Effector CD8-positive, alpha-beta T cell (primary cell): ENCODE measurements at regions not wholly inside any gene's neighbourhood (a gene's known extent, or its start where the extent isn't known, plus 50 kb on each side); places are given as distances from the start of the nearest gene placed in this dataset.

Experiments
- DNase-seq: peaks from one replicate; lab custom pipeline; 2025; lab: John Stamatoyannopoulos, UW

- DNase-seq = no peak
Observed at GRCh38 chr5:175107865-175108264, 336.1 kb downstream of the DRD1 start.

DNA sequence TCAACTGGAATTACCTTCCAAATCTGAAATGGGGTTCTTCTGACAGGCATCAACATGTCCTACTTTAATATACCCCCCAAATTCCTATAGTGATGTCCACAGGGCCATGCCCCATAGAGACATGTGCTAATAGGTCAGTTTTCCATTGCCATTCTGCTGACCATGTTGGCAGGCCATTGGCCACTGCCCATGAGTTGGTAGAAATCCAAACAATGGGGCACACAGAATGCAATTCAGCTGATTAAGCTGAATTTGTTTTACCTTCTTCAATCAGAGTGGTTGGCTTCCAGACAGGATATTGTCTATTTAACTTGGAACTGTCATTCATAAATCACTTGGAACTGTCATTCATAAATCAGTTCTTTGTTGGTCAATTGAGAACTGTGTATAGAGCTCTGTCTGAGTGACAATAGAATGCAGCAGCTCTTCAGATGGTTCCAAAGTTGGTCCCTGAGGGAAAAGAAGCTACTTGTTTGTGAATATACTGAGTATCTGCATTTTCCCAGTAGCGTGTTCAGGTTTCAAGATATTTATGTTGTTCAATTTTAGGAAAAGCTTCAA lies 336.9 kb downstream of the DRD1 start:
- DNase-seq = no peak

DNA sequence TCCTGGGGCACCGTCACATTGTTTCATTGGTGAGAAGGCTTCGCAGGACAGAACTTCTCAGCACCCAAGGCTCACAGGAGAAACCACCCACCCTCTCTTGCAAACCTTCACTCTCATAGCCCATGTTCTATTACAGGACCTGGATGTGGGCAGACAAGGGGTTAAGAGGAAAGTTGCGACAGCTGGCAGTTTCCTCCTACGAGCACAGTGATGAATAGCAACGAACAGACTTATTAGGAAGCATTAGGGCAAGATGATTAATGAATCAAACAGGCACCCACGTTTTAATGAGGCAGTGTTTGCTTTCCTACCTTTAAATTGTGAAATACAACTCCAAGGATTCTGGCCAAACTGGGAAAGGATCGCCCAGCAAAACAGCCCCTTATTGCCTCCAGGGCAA lies 339.3 kb downstream of the DRD1 start:
- no peak for DNase-seq

DNA sequence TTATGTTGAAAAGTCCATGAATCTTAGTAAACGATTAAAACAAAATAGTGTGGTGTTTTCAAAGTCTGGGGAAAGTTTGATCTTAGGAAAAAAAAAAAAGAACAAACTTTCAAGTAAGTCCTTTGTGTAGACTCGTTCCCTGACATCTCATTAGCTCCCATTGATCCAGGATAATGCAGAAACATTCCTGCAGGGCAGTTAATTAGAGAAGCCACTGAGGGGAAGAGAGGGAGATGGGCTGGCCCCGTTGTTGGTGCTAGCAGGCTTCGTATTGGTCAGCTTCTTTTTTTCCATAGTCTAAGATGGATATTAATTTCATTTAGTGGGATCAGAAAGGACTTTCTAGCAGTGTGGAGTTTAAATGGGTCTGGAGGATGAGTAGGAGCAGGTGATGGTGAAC lies 340.2 kb downstream of the DRD1 start:
- no peak for DNase-seq

- no peak for DNase-seq
Observed at GRCh38 chr5:175102717-175103116, 341.3 kb downstream of the DRD1 start.

- no peak for DNase-seq
Observed at GRCh38 chr5:175098301-175098700, 345.7 kb downstream of the DRD1 start.

GRCh38 chr5:175096469-175097165 lies 347.4 kb downstream of the DRD1 start:
- no peak for DNase-seq

DNA sequence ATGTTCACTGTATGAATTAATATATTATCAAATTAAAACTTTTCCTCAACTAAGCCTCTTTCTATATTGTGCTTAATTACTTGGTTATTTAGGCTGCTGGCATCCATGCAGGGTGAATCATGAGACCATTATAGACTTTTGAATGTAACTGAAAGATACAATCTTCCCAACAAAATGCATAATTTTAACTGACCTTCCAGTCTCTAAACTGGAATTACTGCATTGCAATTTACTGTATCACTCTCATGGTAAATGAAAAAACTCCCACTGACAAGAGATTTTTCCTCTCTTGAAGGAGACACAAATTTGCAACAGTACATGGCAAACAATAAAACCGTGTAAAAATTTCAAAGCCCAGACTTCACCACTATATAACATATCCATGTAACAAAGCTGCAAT lies 349.5 kb downstream of the DRD1 start:
- no peak for DNase-seq

GRCh38 chr5:175092691-175093090 lies 351.3 kb downstream of the DRD1 start:
- DNase-seq = no peak

DNA sequence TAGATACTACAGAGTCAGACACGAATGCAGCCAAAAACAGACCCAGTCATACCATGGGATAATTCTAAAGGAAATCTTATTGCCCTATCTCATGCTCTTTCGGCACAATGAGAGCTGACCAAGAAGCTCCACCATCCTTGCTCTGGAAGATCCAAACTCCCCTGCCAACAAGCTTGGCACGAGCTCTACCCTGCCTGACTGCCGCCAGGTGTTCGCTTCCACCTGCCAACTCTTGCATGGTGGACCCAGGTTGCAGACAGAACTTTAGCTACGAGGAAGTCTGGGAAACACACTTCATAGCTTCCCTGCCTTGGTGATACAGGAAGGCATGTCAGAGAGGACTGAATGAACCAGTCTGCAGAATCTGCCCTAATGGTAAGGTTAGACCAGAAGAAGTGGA lies 355.0 kb downstream of the DRD1 start:
- no peak for DNase-seq

- no peak for DNase-seq
Observed at GRCh38 chr5:175082866-175083590, 358.6 kb downstream of the MSX2 start.

- no peak for DNase-seq
Observed at GRCh38 chr5:175082346-175082745, 358.0 kb downstream of the MSX2 start.

DNA sequence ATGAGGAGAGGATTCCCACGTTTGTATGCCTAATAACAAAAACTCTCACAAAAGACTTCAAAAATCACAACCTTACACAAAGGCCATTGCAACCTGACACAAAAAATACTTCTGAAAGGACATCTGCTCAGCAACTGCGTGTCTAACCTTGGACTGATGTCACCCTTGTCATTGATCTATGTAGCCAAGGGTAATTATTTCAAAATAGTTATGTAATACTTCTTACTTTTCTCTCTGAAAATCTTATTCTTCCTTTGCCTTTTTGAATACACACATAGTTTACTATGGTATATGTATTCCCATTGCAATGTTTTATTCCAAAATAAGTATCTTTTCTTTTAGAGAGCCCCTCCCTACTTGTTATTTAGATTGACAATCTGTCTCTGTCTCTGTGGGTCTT lies 355.3 kb downstream of the MSX2 start:
- DNase-seq = no peak

- DNase-seq = no peak
Observed at GRCh38 chr5:175070283-175070682, 345.9 kb downstream of the MSX2 start.

DNA sequence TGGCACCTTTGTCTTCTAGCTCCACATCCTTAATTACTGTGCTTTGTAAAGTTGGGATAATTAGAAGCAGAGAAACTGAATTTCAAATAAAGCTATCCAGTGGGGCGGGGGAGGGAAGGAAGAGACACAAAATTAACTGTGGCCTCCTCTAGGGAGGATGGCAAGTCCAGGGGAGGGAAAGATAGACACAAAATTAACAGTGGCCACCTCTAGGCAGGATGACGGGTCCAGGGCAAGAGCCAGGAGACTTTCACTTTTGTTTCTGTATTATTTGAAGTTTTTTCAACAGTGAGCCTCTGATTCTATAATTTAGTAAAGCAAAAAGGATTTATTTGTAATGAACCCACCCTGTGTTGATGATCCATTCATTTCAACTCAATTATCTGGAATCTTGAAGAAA lies 335.9 kb downstream of the MSX2 start:
- DNase-seq = no peak

- DNase-seq = no peak
Observed at GRCh38 chr5:175059687-175060211, 335.4 kb downstream of the MSX2 start.

GRCh38 chr5:175056831-175057230 lies 332.4 kb downstream of the MSX2 start:
- DNase-seq = no peak

GRCh38 chr5:175054243-175054642 lies 329.9 kb downstream of the MSX2 start:
- no peak for DNase-seq

DNA sequence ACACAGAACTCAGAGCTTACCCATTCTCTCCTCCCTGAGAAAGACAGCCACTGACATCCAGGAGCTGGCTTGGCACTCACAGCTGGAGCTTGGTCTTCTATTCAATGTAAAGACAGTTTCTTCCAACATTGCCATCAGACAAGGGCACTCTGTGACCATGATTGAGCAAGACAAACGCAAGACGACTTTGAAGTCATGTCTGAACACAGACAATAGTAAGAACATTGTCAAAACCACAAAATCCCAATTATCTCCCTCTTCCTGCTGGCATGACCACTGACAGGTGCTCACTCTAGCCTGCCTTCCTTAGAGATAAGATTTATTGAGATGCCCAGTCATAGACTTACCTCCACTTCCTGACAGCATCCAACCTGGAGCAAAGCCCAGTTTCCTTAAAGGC lies 328.0 kb downstream of the MSX2 start:
- no peak for DNase-seq

DNA sequence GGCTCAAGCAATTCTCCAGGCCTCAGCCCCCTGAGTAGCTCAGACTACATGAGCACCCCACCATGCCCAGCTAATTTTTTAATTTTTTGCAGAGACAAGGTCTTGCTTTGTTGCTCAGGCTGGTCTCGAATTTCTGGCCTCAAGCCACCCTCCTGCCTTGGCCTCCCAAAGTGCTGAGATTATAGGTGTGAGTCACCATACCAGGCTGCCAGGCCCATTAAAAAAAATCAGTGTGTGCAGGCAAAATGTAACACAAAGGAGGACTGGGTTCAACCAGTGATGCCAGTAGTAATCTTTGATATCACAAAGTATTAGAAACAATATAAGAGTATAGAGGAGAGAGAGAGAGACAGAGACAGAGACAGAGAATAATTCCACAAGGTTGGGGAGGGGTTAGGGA lies 322.7 kb downstream of the MSX2 start:
- DNase-seq = no peak

GRCh38 chr5:175045820-175046219 lies 321.4 kb downstream of the MSX2 start:
- DNase-seq = no peak

- no peak for DNase-seq
Observed at GRCh38 chr5:175037820-175038219, 313.4 kb downstream of the MSX2 start.

DNA sequence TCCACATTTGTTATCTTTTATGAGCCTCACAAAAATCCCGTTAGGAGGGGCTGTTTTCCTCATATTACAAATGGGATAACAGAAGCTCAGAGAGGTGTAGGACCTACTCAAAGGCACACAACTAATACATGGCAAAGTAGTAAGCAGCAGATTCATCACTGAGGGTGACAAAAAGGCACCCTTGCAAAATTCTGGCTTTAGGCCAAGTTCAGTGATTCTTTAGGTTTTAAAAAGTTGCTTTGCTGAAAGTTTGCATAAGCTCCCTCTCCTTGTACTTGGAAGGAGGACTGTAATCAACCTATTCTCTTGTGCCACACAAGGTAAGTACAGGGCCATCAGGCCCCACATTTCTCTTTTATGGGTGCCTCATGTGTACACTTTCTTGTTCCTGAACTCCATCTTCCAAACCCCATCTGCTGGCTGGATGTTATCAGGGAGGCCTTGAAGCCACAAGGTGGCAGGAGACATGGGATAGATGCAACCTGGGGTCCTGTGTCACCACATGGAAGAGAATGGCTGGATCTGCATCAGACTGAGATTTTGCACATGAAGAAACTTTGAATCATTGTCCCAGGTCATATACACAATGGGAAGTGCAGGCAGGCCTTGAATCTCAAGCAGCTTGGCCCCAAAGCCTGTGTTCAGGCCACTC lies 311.6 kb downstream of the MSX2 start:
- no peak for DNase-seq
